NT2/D1 (cell line): ENCODE measurements at regions not wholly inside any gene's neighbourhood (a gene's known extent, or its start where the extent isn't known, plus 50 kb on each side); places are given as distances from the start of the nearest gene placed in this dataset.

Source experiments
- SUZ12 ChIP-seq: IDR thresholded peaks from 2 replicates; pipeline ENCODE4 v1.6.1; 2011; ENCODE audit not compliant: insufficient read length, insufficient read depth; ENCODE audit errors: extremely low read depth
- YY1 ChIP-seq: IDR thresholded peaks from 2 replicates; pipeline ENCODE4 v1.6.1; 2011; ENCODE audit not compliant: insufficient read length, insufficient read depth
- ZNF274 ChIP-seq: IDR thresholded peaks from 2 replicates; pipeline ENCODE4 v1.6.1; 2011; ENCODE audit warnings: mild to moderate bottlenecking, low read depth, low read length

- TF ChIP-seq YY1 (no peak), ZNF274 (no peak), SUZ12 (no peak)
These were observed 256.0 kb downstream of the TPBG start for GRCh38 chr6:82619573-82619972.
